Epithelial cell of esophagus (primary cell): ENCODE measurements at regions not wholly inside any gene's neighbourhood (a gene's known extent, or its start where the extent isn't known, plus 50 kb on each side); places are given as distances from the start of the nearest gene placed in this dataset.
"Not testable (repeated sequence)": the region's sequence is repeated elsewhere in the genome, so short reads cannot be mapped to it uniquely, and the experiment has no call there.

ENCODE experiments used
- DNase-seq: peaks from one replicate; pipeline ENCODE4 v3.0.0; 2010; ENCODE audit warnings: low read depth
- H3K4me3 ChIP-seq: 2 replicates; pipeline ENCODE4 v1.5.1; 2011; ENCODE audit warnings: mild to moderate bottlenecking, low read length, control low read depth
- TF ChIP-seq, protein P1 (sequence below): IDR thresholded peaks from 2 replicates; pipeline ENCODE4 v1.5.1; 2011; ENCODE audit warnings: low read depth, mild to moderate bottlenecking, low read length, control low read depth, inconsistent platforms; ENCODE audit not compliant: insufficient read depth; ENCODE audit errors: missing control alignments

DNA sequence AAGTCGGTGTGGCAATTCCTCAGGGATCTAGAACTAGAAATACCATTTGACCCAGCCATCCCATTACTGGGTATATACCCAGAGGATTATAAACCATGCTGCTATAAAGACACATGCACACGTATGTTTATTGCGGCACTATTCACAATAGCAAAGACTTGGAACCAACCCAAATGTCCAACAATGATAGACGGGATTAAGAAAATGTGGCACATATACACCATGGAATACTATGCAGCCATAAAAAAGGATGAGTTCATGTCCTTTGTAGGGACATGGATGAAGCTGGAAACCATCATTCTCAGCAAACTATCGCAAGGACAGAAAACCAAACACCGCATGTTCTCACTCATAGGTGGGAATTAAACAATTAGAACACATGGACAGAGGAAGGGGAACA lies 80.6 kb upstream of the ST3GAL5 start:
- DNase-seq, H3K4me3 ChIP-seq: not testable (repeated sequence)

DNA sequence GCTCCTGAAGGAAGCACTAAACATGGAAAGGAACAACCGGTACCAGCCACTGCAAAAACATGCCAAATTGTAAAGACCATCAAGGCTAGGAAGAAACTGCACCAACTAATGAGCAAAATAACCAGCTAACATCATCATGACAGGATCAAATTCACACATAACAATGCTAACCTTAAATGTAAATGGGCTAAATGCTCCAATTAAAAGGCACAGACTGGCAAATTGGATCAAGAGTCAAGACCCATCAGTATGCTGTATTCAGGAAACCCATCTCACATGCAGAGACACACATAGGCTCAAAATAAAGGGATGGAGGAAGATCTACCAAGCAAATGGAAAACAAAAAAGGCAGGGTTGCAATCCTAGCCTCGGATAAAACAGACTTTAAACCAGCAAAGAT lies 77.0 kb upstream of the ST3GAL5 start:
- DNase-seq, H3K4me3 ChIP-seq: not testable (repeated sequence)

DNA sequence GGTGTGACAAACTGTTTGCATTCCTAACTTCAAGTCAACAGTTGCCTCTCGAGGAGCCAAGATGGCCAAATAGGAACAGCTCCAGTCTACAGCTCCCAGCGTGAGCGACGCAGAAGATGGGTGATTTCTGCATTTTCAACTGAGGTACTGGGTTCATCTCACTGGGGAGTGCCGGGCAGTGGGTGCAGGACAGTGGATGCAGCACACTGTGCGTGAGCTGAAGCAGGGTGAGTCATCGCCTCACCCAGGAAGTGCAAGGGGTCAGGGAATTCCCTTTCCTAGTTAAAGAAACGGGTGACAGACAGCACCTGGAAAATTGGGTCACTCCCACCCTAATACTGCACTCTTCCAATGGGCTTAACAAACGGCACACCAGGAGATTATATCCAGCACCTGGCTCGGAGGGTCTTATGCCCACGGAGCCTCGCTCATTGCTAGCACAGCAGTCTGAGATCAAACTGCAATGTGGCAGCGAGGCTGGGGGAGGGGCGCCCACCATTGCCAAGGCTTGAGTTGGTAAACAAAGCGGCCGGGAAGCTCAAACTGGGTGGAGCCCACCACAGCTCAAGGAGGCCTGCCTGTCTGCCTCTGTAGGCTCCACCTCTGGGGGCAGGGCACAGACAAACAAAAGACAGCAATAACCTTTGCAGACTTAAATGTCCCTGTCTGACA lies 75.1 kb upstream of the ST3GAL5 start:
- peak; percentile 35 for DNase-seq
- H3K4me3 ChIP-seq: not testable (repeated sequence)

DNA sequence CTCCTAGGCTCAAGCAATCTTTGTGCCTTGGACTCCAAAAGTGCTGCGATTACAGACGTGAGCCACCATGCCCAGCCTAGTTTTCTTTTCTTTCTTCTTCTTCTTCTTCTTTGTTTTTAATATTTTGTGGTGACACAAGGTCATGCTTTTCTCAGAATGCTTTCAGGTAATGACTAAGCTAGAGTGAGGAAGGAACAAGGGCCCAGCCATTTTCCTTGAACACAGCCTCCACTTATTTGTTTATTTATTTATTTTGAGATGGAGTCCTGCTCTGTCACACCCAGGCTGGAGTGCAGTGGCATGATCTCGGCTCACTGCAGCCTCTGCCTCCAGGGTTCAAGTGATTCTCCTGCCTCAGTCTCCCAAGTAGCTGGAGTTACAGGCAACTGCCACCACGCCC lies 74.3 kb upstream of the ST3GAL5 start:
- no peak overlapping the region for H3K4me3 ChIP-seq
- TF ChIP-seq, protein P1, sequence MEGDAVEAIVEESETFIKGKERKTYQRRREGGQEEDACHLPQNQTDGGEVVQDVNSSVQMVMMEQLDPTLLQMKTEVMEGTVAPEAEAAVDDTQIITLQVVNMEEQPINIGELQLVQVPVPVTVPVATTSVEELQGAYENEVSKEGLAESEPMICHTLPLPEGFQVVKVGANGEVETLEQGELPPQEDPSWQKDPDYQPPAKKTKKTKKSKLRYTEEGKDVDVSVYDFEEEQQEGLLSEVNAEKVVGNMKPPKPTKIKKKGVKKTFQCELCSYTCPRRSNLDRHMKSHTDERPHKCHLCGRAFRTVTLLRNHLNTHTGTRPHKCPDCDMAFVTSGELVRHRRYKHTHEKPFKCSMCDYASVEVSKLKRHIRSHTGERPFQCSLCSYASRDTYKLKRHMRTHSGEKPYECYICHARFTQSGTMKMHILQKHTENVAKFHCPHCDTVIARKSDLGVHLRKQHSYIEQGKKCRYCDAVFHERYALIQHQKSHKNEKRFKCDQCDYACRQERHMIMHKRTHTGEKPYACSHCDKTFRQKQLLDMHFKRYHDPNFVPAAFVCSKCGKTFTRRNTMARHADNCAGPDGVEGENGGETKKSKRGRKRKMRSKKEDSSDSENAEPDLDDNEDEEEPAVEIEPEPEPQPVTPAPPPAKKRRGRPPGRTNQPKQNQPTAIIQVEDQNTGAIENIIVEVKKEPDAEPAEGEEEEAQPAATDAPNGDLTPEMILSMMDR: no peak
- DNase-seq: no peak

DNA sequence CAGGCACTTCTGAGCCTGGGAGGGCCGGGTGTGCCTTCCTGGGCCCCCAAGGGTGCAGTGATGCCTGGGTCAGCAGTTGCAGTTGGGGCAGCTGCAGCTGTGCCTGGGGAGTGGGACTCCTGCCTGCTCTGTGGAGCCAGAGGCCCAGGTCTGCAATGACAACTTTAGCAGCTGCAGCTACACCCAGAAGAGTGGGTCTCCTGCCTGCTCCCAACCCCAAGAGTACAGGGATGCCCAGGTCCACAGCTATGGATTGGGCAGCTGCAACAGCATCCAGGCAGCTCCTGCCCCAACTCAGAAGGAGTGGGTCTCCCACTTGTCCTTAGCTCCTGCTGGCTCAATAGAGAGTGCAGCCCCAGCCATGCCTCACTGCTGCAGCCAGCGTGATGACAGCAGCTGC lies 73.0 kb upstream of the ST3GAL5 start:
- DNase-seq: no peak
- TF ChIP-seq, protein P1: no peak

DNA sequence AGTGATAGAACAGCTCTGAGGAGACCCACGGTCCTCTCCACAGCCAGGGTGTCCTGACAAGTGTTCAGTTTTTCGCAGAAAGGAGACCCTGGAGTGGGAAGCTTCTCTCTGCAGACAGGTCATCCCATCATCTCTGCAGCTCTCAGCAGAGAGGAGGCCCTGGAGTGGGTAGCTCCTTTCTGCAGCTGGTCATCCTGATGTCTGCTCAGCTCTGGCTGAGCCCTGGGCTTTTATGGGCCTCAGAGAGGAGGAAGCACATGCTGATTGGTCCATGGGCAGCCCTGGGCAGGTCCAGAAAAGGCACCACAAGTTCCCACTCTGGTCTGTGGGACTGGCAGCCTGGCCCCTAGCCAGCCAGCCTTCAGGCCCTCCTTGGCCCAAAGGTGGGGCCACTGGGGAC lies 72.3 kb upstream of the ST3GAL5 start:
- TF ChIP-seq, protein P1: no peak
- no peak overlapping the region for H3K4me3 ChIP-seq
- DNase-seq: no peak

More for the DNA sequence above, 73.0 kb upstream of the ST3GAL5 start:
- H3K4me3 ChIP-seq: no peak overlapping the region

DNA sequence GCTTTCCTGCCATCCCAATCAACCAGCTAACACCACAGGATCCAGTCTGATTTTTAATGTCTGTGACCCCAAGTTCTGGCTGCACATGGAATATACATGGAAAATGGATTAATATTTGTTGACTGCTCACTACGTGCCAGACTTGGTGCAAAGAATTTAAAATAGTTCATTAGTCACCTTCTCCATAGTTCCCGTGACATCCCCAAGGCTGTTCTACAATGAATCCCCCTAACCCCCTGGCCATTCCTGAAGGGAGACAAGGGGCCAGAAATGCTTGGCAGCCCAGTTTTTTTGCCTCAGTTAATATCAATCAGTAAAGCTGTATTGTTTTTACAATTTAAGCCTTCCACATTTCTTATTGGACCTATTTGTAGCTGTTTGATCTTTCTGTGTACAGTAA lies 71.0 kb upstream of the ST3GAL5 start:
- TF ChIP-seq, protein P1: no peak
- H3K4me3 ChIP-seq: no peak overlapping the region
- no peak for DNase-seq

DNA sequence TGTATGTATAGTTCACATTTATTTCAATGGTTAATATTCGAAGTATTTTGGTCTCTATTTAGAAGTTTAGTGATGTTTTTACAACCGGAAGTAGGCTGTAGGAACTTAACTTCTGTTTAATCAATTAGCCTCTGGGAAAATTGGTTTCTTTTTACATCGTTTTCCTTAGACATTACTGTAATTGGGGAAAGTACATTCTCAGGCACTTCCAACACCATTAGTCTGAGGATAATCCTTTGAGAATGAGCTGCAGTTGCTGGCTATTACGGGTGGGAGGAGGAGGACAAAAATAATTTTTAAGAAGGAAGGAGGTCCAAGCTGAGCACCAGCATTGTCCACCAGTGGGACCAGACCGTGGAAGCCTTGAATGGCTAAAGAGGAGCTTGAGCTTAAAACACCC lies 70.4 kb upstream of the ST3GAL5 start:
- H3K4me3 ChIP-seq: no peak overlapping the region
- TF ChIP-seq, protein P1: no peak
- DNase-seq: no peak

DNA sequence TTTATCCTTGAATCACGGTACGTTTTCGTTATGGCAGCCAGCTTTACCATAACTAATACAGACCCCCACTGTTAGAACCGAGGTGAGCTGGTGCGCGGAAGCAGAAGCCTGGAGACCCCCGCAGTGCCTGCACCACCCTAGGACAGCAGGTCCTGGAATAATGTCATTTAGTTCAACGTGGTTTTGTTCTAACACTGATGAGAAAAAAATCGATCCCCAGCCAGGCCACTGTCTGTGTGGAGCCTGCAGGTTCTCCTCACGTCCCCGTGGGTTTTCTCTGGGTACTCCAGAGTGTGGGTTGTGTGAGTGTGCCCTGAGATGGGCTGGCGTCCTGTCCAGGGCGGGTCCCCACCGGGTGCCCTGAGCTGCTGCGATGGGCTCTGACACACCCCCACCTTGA lies 69.9 kb upstream of the ST3GAL5 start:
- TF ChIP-seq, protein P1: no peak
- H3K4me3 ChIP-seq: no peak overlapping the region

More for the DNA sequence above, 69.9 kb upstream of the ST3GAL5 start:
- DNase-seq: no peak
